Body of pancreas (tissue), 4 donors: ENCODE measurements at regions not wholly inside any gene's neighbourhood (a gene's known extent, or its start where the extent isn't known, plus 50 kb on each side); places are given as distances from the start of the nearest gene placed in this dataset.

Experiments used
- ATAC-seq: fragments of 150-250 bp; one replicate; pipeline ENCODE4 v1.9.1; 2016
- DNase-seq, 4 donors: peaks; one replicate each; pipeline ENCODE4 v3.0.0-alpha.2; 2019
- H3K27ac ChIP-seq, 4 donors: fragments of 200-600 bp; sonication (generic); 1 replicate in 3 of 4; 2 replicates in 1 of 4; pipeline versions ENCODE4 v1.5.1 to v1.6.1; 2016 to 2019; ENCODE audit warnings: mild to moderate bottlenecking in 1 of 4, mixed read lengths in 1 of 4, moderate library complexity in 1 of 4
- H3K27me3 ChIP-seq, 2 donors: fragments of 200-600 bp; sonication (generic); one replicate each; pipeline ENCODE4 v1.6.0; 2016; ENCODE audit warnings: mild to moderate bottlenecking in 1 of 2
- H3K36me3 ChIP-seq, 2 donors: fragments of 200-600 bp; sonication (generic); replicated peaks in 1 of 2; 2 replicates each; pipeline ENCODE4 v1.5.1; 2016; ENCODE audit warnings: low read depth in 2 of 2; ENCODE audit not compliant: insufficient read depth in 1 of 2
- H3K4me1 ChIP-seq: fragments of 200-600 bp; sonication (generic); one replicate; pipeline ENCODE4 v1.6.0; 2016
- H3K4me3 ChIP-seq, 2 donors: fragments of 200-600 bp; sonication (generic); 1 replicate in 1 of 2; 2 replicates in 1 of 2; pipeline ENCODE4 v1.5.1; 2016 to 2019
- H3K9me3 ChIP-seq, 3 donors: fragments of 200-600 bp; sonication (generic); 1 replicate in 2 of 3; 2 replicates in 1 of 3; pipeline ENCODE4 v1.5.1; 2016
- POLR2A ChIP-seq, 3 donors: fragments of 450-650 bp; IDR thresholded peaks; one replicate each; pipeline ENCODE4 v1.6.1; 2016; ENCODE audit warnings: antibody characterized with exemption in 3 of 3, mild to moderate bottlenecking in 2 of 3
- WGBS, 2 donors: methylation state at CpG; one replicate each; pipeline ENCODE4 v1.1.5; 2017; 5-methylcytosine and 5-hydroxymethylcytosine counted together
- intact Hi-C: fragments of 100-400 bp; cut with DNase I; formaldehyde crosslinking; loops from one replicate; pipeline ENCODE4 v1.15.1; 2023
- TF ChIP-seq, protein P1 (sequence below), 7 experiments: fragments of 450-650 bp in 4 of 7; fragments of 200-600 bp in 3 of 7; sonication (generic) in 3 of 7; IDR thresholded peaks; one replicate each; pipeline ENCODE4 v1.5.1; 2016 to 2019; ENCODE audit warnings: antibody characterized with exemption in 7 of 7

DNA sequence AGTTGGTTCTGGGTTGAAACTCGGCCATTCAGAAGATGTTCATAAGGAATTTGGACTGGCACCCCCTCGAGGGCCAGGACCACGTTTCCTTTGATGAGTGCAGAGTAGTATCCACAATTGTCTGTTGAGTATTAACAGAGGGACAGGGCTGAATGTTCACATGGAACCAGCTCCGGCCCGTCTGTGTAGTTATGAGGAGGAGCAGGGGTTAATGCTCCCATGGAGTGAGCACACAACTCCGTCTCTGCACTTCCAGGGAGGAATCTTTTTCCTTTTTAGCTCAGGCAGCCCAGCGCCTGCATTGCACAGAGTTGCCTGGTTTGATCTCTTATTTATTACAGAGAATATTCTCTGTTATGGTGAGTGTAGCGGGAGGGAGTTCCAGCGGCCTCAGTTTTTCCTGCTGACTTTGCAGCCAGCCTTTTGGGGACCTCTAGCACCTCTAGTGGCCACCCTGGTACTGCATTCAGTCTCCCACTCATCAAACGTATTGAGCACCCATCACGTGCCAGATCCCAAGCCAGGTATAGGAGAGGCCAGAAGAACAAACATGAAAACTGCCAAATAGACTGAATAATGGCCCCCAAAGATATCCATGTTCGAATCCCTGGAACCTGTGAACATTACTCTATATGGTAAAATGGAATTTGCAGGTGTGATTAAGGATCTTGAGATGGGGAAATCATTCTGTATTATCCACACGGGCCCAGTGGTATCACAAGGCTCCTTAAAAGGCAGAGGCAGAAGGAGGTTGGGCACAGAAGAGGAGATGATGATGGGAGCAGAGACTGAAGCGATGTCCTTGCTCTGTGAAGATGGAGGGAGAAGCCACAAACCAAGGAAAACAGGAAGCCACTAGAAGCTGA is 167.7 kb upstream of the CSF3R start:
- peak; percentile 74 to 85 (median 77) for DNase-seq
- no peaks in the 10 kb centered on the region for H3K9me3 ChIP-seq
- H3K4me1 ChIP-seq: no peaks in the 10 kb centered on the region
- no peaks in the 10 kb centered on the region for H3K27me3 ChIP-seq
- no peaks in the 10 kb centered on the region for H3K36me3 ChIP-seq
- ATAC-seq: peak; percentile 82
- TF ChIP-seq POLR2A (IDR thresholded peaks at IDR 0.05): no peak
- TF ChIP-seq, protein P1, sequence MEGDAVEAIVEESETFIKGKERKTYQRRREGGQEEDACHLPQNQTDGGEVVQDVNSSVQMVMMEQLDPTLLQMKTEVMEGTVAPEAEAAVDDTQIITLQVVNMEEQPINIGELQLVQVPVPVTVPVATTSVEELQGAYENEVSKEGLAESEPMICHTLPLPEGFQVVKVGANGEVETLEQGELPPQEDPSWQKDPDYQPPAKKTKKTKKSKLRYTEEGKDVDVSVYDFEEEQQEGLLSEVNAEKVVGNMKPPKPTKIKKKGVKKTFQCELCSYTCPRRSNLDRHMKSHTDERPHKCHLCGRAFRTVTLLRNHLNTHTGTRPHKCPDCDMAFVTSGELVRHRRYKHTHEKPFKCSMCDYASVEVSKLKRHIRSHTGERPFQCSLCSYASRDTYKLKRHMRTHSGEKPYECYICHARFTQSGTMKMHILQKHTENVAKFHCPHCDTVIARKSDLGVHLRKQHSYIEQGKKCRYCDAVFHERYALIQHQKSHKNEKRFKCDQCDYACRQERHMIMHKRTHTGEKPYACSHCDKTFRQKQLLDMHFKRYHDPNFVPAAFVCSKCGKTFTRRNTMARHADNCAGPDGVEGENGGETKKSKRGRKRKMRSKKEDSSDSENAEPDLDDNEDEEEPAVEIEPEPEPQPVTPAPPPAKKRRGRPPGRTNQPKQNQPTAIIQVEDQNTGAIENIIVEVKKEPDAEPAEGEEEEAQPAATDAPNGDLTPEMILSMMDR (IDR thresholded peaks at IDR 0.05): peak; percentile 76 to 96 (median 82)
- H3K4me3 ChIP-seq: no peak overlapping the region
- WGBS, 2 donors: 32% methylated on average over 14 of the region's 14 CpGs
- H3K27ac ChIP-seq: no peak overlapping the region
- intact Hi-C loops: no loop called here

- DNase-seq (no peak), ATAC-seq (no peak)
- no peaks in the 10 kb centered on the region for H3K27me3 ChIP-seq
- no peak overlapping the region for H3K4me3 ChIP-seq
- no peak overlapping the region for H3K27ac ChIP-seq
- H3K36me3 ChIP-seq: no peaks in the 10 kb centered on the region
- TF ChIP-seq, protein P1 (IDR thresholded peaks at IDR 0.05): no peak
- no peak for TF ChIP-seq POLR2A (IDR thresholded peaks at IDR 0.05)
- intact Hi-C loops: no loop called here
- no peaks in the 10 kb centered on the region for H3K9me3 ChIP-seq
- H3K4me1 ChIP-seq: no peaks in the 10 kb centered on the region
- 63 to 77% methylated on average over 10 of the region's 10 CpGs for WGBS, 2 donors
Observed at GRCh38 chr1:36645867-36646266, 163.2 kb upstream of the CSF3R start.

DNA sequence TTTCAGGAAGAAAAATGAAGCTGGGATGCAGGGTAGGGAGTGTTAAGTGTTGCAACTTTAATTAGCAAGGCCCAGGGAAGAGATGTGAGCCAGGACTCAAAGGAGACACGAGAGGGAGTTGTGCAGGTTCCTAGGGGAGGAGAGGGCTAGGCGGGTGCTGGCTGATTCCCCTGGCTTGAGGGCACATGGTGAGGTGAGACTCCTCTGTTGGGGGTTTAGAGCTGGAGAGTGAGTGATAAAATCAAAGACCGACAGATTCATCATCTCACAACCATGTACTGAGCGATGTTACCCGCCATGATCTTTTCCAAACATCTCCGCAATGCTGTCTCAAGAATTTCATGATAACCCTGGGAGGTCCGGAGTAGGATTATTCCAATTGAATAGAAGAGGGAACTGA is 161.8 kb upstream of the CSF3R start:
- Histone ChIP-seq H3K4me1 (no peaks in the 10 kb centered on the region), H3K36me3 (no peaks in the 10 kb centered on the region), H3K9me3 (no peaks in the 10 kb centered on the region), H3K27ac (no peak overlapping the region), H3K4me3 (no peak overlapping the region), H3K27me3 (no peaks in the 10 kb centered on the region)
- intact Hi-C loops: no loop called here
- DNase-seq (no peak), ATAC-seq (no peak)
- WGBS, 2 donors: 71 to 74% methylated on average over 7 of the region's 7 CpGs
- TF ChIP-seq, protein P1 (IDR thresholded peaks at IDR 0.05): no peak
- TF ChIP-seq POLR2A (IDR thresholded peaks at IDR 0.05): no peak

GRCh38 chr1:36643371-36644270 is 160.9 kb upstream of the CSF3R start:
- no peaks in the 10 kb centered on the region for H3K27me3 ChIP-seq
- H3K4me1 ChIP-seq: no peaks in the 10 kb centered on the region
- no peak overlapping the region for H3K27ac ChIP-seq
- TF ChIP-seq POLR2A (IDR thresholded peaks at IDR 0.05): no peak
- TF ChIP-seq, protein P1 (IDR thresholded peaks at IDR 0.05): no peak
- no peaks in the 10 kb centered on the region for H3K9me3 ChIP-seq
- ATAC-seq (no peak), DNase-seq (no peak)
- H3K4me3 ChIP-seq: no peak overlapping the region
- no peaks in the 10 kb centered on the region for H3K36me3 ChIP-seq
- intact Hi-C loops: no loop called here
- 58 to 68% methylated on average over 4 to 13 of the region's 13 CpGs for WGBS, 2 donors
